IMR-90 (cell line): ENCODE measurements at regions not wholly inside any gene's neighbourhood (a gene's known extent, or its start where the extent isn't known, plus 50 kb on each side); places are given as distances from the start of the nearest gene placed in this dataset.

Source experiments
- ATAC-seq: fragments of 200-7000 bp; cut with Tn5 transposase; 2 replicates; pipeline ENCODE4 v1.9.1; 2020; ENCODE audit warnings: low read depth, mild to moderate bottlenecking, moderate library complexity
- BruUV-seq: library from RNA; stranded (reverse); fragments of 400-500 nt; replicated peaks from 2 replicates; lab custom pipeline; 2021; lab: Mats Ljungman, UMichigan
- CTCF ChIA-PET: fragments of 300-600 bp; formaldehyde crosslinking; extraction: SDS; loops from one replicate; lab custom pipeline; 2021; ENCODE audit warnings: antibody characterized with exemption; lab: Yijun Ruan, JAX
- POLR2A ChIA-PET: fragments of 300-600 bp; sonication (Branson Sonifier 250); formaldehyde crosslinking; loops from one replicate; lab custom pipeline; 2022; ENCODE audit warnings: antibody characterized with exemption; ENCODE audit not compliant: unreplicated experiment; lab: Charles Lee
- DNase-seq: peaks from one replicate; pipeline ENCODE4 v3.0.0; 2013
- H2AFZ ChIP-seq: replicated peaks from 2 replicates; pipeline ENCODE3; 2013; ENCODE audit warnings: low read length, mild to moderate bottlenecking; ENCODE audit not compliant: poor library complexity
- H2AK5ac ChIP-seq: 2 replicates; pipeline ENCODE4 v1.6.1; 2013; ENCODE audit warnings: low read depth, low read length, inconsistent platforms
- H2AK9ac ChIP-seq: replicated peaks from 2 replicates; pipeline ENCODE3; 2013; ENCODE audit warnings: mild to moderate bottlenecking, low read depth, low read length, moderate library complexity; ENCODE audit not compliant: poor library complexity
- H2BK120ac ChIP-seq: 2 replicates; pipeline ENCODE4 v1.6.1; 2013; ENCODE audit warnings: low read depth, low read length, inconsistent platforms
- H2BK15ac ChIP-seq: 3 replicates; pipeline ENCODE4 v1.6.1; 2013; ENCODE audit warnings: low read depth, low read length, inconsistent platforms
- H2BK20ac ChIP-seq: 2 replicates; pipeline ENCODE4 v1.6.1; 2013; ENCODE audit warnings: low read depth, mild to moderate bottlenecking, inconsistent platforms, low read length, moderate library complexity
- H2BK5ac ChIP-seq: 2 replicates; pipeline ENCODE4 v1.6.1; 2013; ENCODE audit warnings: mild to moderate bottlenecking, low read depth, low read length, inconsistent platforms; ENCODE audit not compliant: poor library complexity, severe bottlenecking
- H3K14ac ChIP-seq: replicated peaks from 2 replicates; pipeline ENCODE4 v1.6.1; 2013; ENCODE audit warnings: low read depth, low read length, inconsistent platforms
- H3K18ac ChIP-seq: 2 replicates; pipeline ENCODE4 v1.6.1; 2013; ENCODE audit warnings: low read depth, low read length, control low read depth
- H3K23ac ChIP-seq: 2 replicates; pipeline ENCODE4 v1.6.1; 2013; ENCODE audit warnings: low read depth, low read length, inconsistent platforms
- H3K27ac ChIP-seq: 2 replicates; pipeline ENCODE4 v1.5.1; 2013; ENCODE audit warnings: mild to moderate bottlenecking, control low read depth, low read length; ENCODE audit not compliant: insufficient read depth
- H3K27me3 ChIP-seq: 2 replicates; pipeline ENCODE4 v1.6.1; 2013; ENCODE audit warnings: low read length; ENCODE audit not compliant: control insufficient read depth, insufficient read depth
- H3K36me3 ChIP-seq: 2 replicates; pipeline ENCODE4 v1.6.1; 2013; ENCODE audit warnings: low read length, mixed read lengths; ENCODE audit not compliant: control insufficient read depth, insufficient read depth
- H3K4ac ChIP-seq: 2 replicates; pipeline ENCODE4 v1.6.1; 2013; ENCODE audit warnings: low read depth, low read length, inconsistent platforms
- H3K4me1 ChIP-seq: 2 replicates; pipeline ENCODE4 v1.6.1; 2013; ENCODE audit warnings: low read length, mixed read lengths; ENCODE audit not compliant: control insufficient read depth, insufficient read depth
- H3K4me2 ChIP-seq: 2 replicates; pipeline ENCODE4 v1.6.1; 2013; ENCODE audit warnings: low read depth, mild to moderate bottlenecking, control low read depth, low read length, moderate library complexity
- H3K4me3 ChIP-seq: 2 replicates; pipeline ENCODE4 v1.5.1; 2013; ENCODE audit warnings: low read depth, mild to moderate bottlenecking, control low read depth, low read length, moderate library complexity; ENCODE audit not compliant: insufficient read depth
- H3K56ac ChIP-seq: 2 replicates; pipeline ENCODE4 v1.6.1; 2013; ENCODE audit warnings: low read length, inconsistent platforms; ENCODE audit not compliant: insufficient read depth; ENCODE audit errors: extremely low read depth
- H3K79me1 ChIP-seq, 2 experiments: 2 replicates each; pipeline ENCODE4 v1.6.1; 2013; ENCODE audit warnings: low read length in 2 of 2, inconsistent platforms in 1 of 2, low read depth in 1 of 2
- H3K9ac ChIP-seq: 2 replicates; pipeline ENCODE4 v1.6.1; 2013; ENCODE audit warnings: low read depth, low read length, control low read depth
- H3K9me1 ChIP-seq: 2 replicates; pipeline ENCODE4 v1.6.1; 2013; ENCODE audit warnings: low read length, inconsistent platforms; ENCODE audit not compliant: insufficient read depth
- H3K9me3 ChIP-seq: 2 replicates; pipeline ENCODE4 v1.6.1; 2013; ENCODE audit warnings: low read length; ENCODE audit not compliant: control insufficient read depth, insufficient read depth
- H4K20me1 ChIP-seq: 2 replicates; pipeline ENCODE4 v1.6.1; 2013; ENCODE audit warnings: low read length, inconsistent platforms; ENCODE audit not compliant: insufficient read depth
- H4K5ac ChIP-seq: 2 replicates; pipeline ENCODE4 v1.6.1; 2013; ENCODE audit warnings: mild to moderate bottlenecking, low read depth, low read length, control low read depth
- H4K8ac ChIP-seq, 2 experiments: 2 replicates each; pipeline ENCODE4 v1.6.1; 2013; ENCODE audit warnings: low read depth in 2 of 2, low read length in 2 of 2, control low read depth in 1 of 2, inconsistent platforms in 1 of 2
- H4K91ac ChIP-seq: 2 replicates; pipeline ENCODE4 v1.6.1; 2013; ENCODE audit warnings: low read depth, low read length, inconsistent platforms; ENCODE audit not compliant: insufficient read depth
- FOS ChIP-seq: fragments of 150-350 bp; IDR thresholded peaks from 2 replicates; pipeline ENCODE4 v1.6.1; 2016; ENCODE audit warnings: low read depth, low read length
- RAD21 ChIP-seq: IDR thresholded peaks from 2 replicates; pipeline ENCODE4 v1.6.1; 2012; ENCODE audit warnings: low read length, improper control_type of control experiment
- WGBS, 2 experiments: methylation state at CpG; one replicate each; pipeline versions ENCODE4 v1.1.5 to v1.1.7; 2013; ENCODE audit warnings: missing lambda C conversion rate in 2 of 2; ENCODE audit not compliant: insufficient read length in 1 of 2; ENCODE audit errors: extremely low coverage in 2 of 2; 5-methylcytosine and 5-hydroxymethylcytosine counted together
- dilution Hi-C: fragments of 300-500 bp; cut with HindIII; formaldehyde crosslinking; loops from one replicate; pipeline ENCODE4 v1.14.3; 2018; ENCODE audit warnings: low sequenced_read_pairs; ENCODE audit not compliant: unreplicated experiment
- in situ Hi-C: fragments of 300-500 bp; cut with MboI; formaldehyde crosslinking; loops from 3 replicates; pipeline ENCODE4 v1.14.3; 2019; ENCODE audit warnings: low sequenced_read_pairs, inconsistent platforms, mixed read lengths
- intact Hi-C: fragments of 100-400 bp; cut with micrococcal nuclease; formaldehyde crosslinking; loops from 2 replicates; pipeline ENCODE4 v1.10.0; 2022
- TF ChIP-seq, protein P1 (sequence below): fragments of 150-350 bp; IDR thresholded peaks from 2 replicates; pipeline ENCODE4 v1.6.1; 2016; ENCODE audit warnings: low read depth, mild to moderate bottlenecking, low read length, moderate library complexity, borderline replicate concordance

- no peak overlapping the region for H2BK5ac ChIP-seq
- CTCF ChIA-PET: no interaction called here
- no peaks in the 10 kb centered on the region for H3K36me3 ChIP-seq
- intact Hi-C loops: no loop called here
- H3K4me3 ChIP-seq: no peak overlapping the region
- TF ChIP-seq FOS (no peak), RAD21 (no peak)
- TF ChIP-seq, protein P1, sequence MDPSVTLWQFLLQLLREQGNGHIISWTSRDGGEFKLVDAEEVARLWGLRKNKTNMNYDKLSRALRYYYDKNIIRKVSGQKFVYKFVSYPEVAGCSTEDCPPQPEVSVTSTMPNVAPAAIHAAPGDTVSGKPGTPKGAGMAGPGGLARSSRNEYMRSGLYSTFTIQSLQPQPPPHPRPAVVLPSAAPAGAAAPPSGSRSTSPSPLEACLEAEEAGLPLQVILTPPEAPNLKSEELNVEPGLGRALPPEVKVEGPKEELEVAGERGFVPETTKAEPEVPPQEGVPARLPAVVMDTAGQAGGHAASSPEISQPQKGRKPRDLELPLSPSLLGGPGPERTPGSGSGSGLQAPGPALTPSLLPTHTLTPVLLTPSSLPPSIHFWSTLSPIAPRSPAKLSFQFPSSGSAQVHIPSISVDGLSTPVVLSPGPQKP: no peak
- no peak overlapping the region for H3K27ac ChIP-seq
- no peak overlapping the region for H3K23ac ChIP-seq
- dilution Hi-C loops: no loop called here
- in situ Hi-C loops: no loop called here
- no peak overlapping the region for H2AK5ac ChIP-seq
- no TSS peak for BruUV-seq
- no peaks in the 10 kb centered on the region for H4K20me1 ChIP-seq
- H3K4ac ChIP-seq: no peak overlapping the region
- H3K4me1 ChIP-seq: no peaks in the 10 kb centered on the region
- H3K4me2 ChIP-seq: no peak overlapping the region
- no peak overlapping the region for H2BK15ac ChIP-seq
- H2AFZ ChIP-seq: no peak overlapping the region
- H3K9me1 ChIP-seq: no peaks in the 10 kb centered on the region
- H3K9ac ChIP-seq: no peak overlapping the region
- no peak overlapping the region for H2BK20ac ChIP-seq
- DNase-seq (no peak), ATAC-seq (no peak)
- H2BK120ac ChIP-seq: no peak overlapping the region
- H3K9me3 ChIP-seq: no peaks in the 10 kb centered on the region
- H3K79me1 ChIP-seq: no peaks in the 10 kb centered on the region
- H2AK9ac ChIP-seq: no peak overlapping the region
- H3K27me3 ChIP-seq: no peaks in the 10 kb centered on the region
- POLR2A ChIA-PET: no interaction called here
- H4K5ac ChIP-seq: no peak overlapping the region
- no peak overlapping the region for H4K91ac ChIP-seq
- H3K18ac ChIP-seq: no peak overlapping the region
- H3K56ac ChIP-seq: no peak overlapping the region
- no peak overlapping the region for H4K8ac ChIP-seq
- no CpG with 5 or more reads among the region's 2 CpGs for WGBS, 2 experiments
- no peak overlapping the region for H3K14ac ChIP-seq
Measured at GRCh38 chr2:198558176-198558575, 753.8 kb downstream of the PLCL1 start.
